HCT116 (cell line): ENCODE measurements at regions not wholly inside any gene's neighbourhood (a gene's known extent, or its start where the extent isn't known, plus 50 kb on each side); places are given as distances from the start of the nearest gene placed in this dataset.

Source experiments
- ATAC-seq: fragments of 200-7000 bp; cut with Tn5 transposase; 2 replicates; pipeline ENCODE4 v1.9.1; 2020; ENCODE audit warnings: mild to moderate bottlenecking, moderate library complexity
- BruUV-seq: library from RNA; stranded (reverse); fragments of 400-500 nt; replicated peaks from 2 replicates; lab custom pipeline; 2021; lab: Mats Ljungman, UMichigan
- CTCF ChIA-PET: fragments of 300-600 bp; sonication (Branson Sonifier 250); formaldehyde crosslinking; loops from one replicate; lab custom pipeline; 2021; ENCODE audit warnings: antibody characterized with exemption; lab: Charles Lee
- POLR2A ChIA-PET: fragments of 300-600, 350-600 bp; sonication (Branson Sonifier 250); formaldehyde crosslinking; loops from one replicate; lab custom pipeline; 2021; ENCODE audit warnings: antibody characterized with exemption; lab: Charles Lee
- RAD21 ChIA-PET, 2 experiments: fragments of 300-600 bp; sonication (Branson Sonifier 250); formaldehyde crosslinking; loops; one replicate each; lab custom pipeline; 2023; ENCODE audit warnings: low total read pairs in 2 of 2; ENCODE audit not compliant: uncharacterized antibody in 2 of 2, unreplicated experiment in 2 of 2, low non-redundant PET in 1 of 2; lab: Charles Lee
- DNase-seq: peaks from one replicate; pipeline ENCODE4 v3.0.0-alpha.2; 2010; ENCODE audit warnings: low read depth, low spot score
- H2AFZ ChIP-seq: fragments of 200-600 bp; shearing (Covaris generic), sonication (generic); 2 replicates; pipeline ENCODE4 v1.6.1; 2017; ENCODE audit warnings: low read depth, mixed run types, mixed read lengths, antibody characterized with exemption, low read length; ENCODE audit not compliant: poor library complexity, severe bottlenecking
- H3K27ac ChIP-seq: 2 replicates; pipeline ENCODE4 v1.5.1; 2012; ENCODE audit warnings: low read depth, low read length
- H3K27me3 ChIP-seq: fragments of 200-600 bp; sonication (generic); 2 replicates; pipeline ENCODE4 v1.6.1; 2016; ENCODE audit warnings: mixed run types, low read length, mixed read lengths; ENCODE audit not compliant: insufficient read depth
- H3K36me3 ChIP-seq, 2 experiments: fragments of 200-500 bp in 1 of 2; fragments of 200-600 bp in 1 of 2; sonication (Bioruptor generic) in 1 of 2; sonication (generic) in 1 of 2; 2 replicates each; pipeline versions ENCODE4 v1.5.1 to v1.6.1; 2014 to 2016; ENCODE audit warnings: low read length in 2 of 2, inconsistent platforms in 1 of 2, mixed read lengths in 1 of 2, mixed run types in 1 of 2; ENCODE audit not compliant: insufficient read depth in 2 of 2, control insufficient read depth in 1 of 2
- H3K4me1 ChIP-seq, 2 experiments: fragments of 200-600 bp in 1 of 2; sonication (generic) in 1 of 2; 2 replicates each; pipeline versions ENCODE4 v1.5.1 to v1.6.1; 2012 to 2017; ENCODE audit warnings: low read length in 2 of 2, inconsistent platforms in 1 of 2, mild to moderate bottlenecking in 1 of 2, mixed read lengths in 1 of 2, mixed run types in 1 of 2, moderate library complexity in 1 of 2; ENCODE audit not compliant: insufficient read depth in 2 of 2, control insufficient read depth in 1 of 2
- H3K4me2 ChIP-seq: fragments of 200-600 bp; sonication (generic); 2 replicates; pipeline ENCODE4 v1.6.1; 2017; ENCODE audit warnings: mixed run types, low read length, mixed read lengths
- H3K4me3 ChIP-seq, 2 experiments: fragments of 200-600 bp in 1 of 2; sonication (generic) in 1 of 2; replicated peaks in 1 of 2; 2 replicates each; pipeline ENCODE4 v1.5.1; 2011 to 2016; ENCODE audit warnings: low read length in 2 of 2, control low read depth in 1 of 2, low read depth in 1 of 2, mild to moderate bottlenecking in 1 of 2, mixed read lengths in 1 of 2, mixed run types in 1 of 2
- H3K79me2 ChIP-seq: fragments of 200-600 bp; sonication (generic); 2 replicates; pipeline ENCODE4 v1.6.1; 2017; ENCODE audit warnings: mild to moderate bottlenecking, mixed run types, low read length, moderate library complexity, mixed read lengths; ENCODE audit not compliant: insufficient read depth
- H3K9ac ChIP-seq: fragments of 200-600 bp; sonication (generic); 2 replicates; pipeline ENCODE4 v1.6.1; 2016; ENCODE audit warnings: low read length, mixed read lengths
- H3K9me2 ChIP-seq: fragments of 200-600 bp; sonication (generic), shearing (Covaris generic); 2 replicates; pipeline ENCODE4 v1.6.1; 2017; ENCODE audit warnings: mixed run types, mild to moderate bottlenecking, moderate library complexity; ENCODE audit not compliant: insufficient read depth
- H3K9me3 ChIP-seq, 2 experiments: fragments of 200-500 bp in 1 of 2; fragments of 200-600 bp in 1 of 2; sonication (Bioruptor generic) in 1 of 2; sonication (generic) in 1 of 2; 2 replicates each; pipeline ENCODE4 v1.6.1; 2014 to 2017; ENCODE audit warnings: low read length in 2 of 2, mixed read lengths in 2 of 2, inconsistent platforms in 1 of 2, low read depth in 1 of 2, mild to moderate bottlenecking in 1 of 2, mixed run types in 1 of 2, moderate library complexity in 1 of 2; ENCODE audit not compliant: control insufficient read depth in 1 of 2, insufficient read depth in 1 of 2
- H4K20me1 ChIP-seq: fragments of 200-600 bp; sonication (generic), shearing (Covaris generic); 2 replicates; pipeline ENCODE4 v1.6.1; 2017; ENCODE audit warnings: mixed run types, mild to moderate bottlenecking, moderate library complexity; ENCODE audit not compliant: insufficient read depth
- CBX3 ChIP-seq: IDR thresholded peaks from 2 replicates; pipeline ENCODE4 v1.6.1; 2012; ENCODE audit warnings: low read depth
- EGR1 ChIP-seq: IDR thresholded peaks from 2 replicates; pipeline ENCODE4 v1.6.1; 2012; ENCODE audit warnings: low read depth
- ELF1 ChIP-seq: IDR thresholded peaks from 2 replicates; pipeline ENCODE4 v1.6.1; 2012; ENCODE audit warnings: low read depth, borderline replicate concordance
- EZH2phosphoT487 ChIP-seq: fragments of 200-600 bp; IDR thresholded peaks from 2 replicates; pipeline ENCODE4 v1.6.1; 2018; ENCODE audit warnings: antibody characterized with exemption, borderline replicate concordance
- JUND ChIP-seq: IDR thresholded peaks from 2 replicates; pipeline ENCODE4 v1.6.1; 2012
- POLR2A ChIP-seq: IDR thresholded peaks from 2 replicates; pipeline ENCODE4 v1.7.0; 2011; ENCODE audit warnings: borderline replicate concordance; ENCODE audit not compliant: insufficient read depth, insufficient read length; ENCODE audit errors: extremely low read depth
- POLR2AphosphoS5 ChIP-seq: IDR thresholded peaks from 2 replicates; pipeline ENCODE4 v1.6.1; 2011; ENCODE audit warnings: mild to moderate bottlenecking, low read depth, low read length, moderate library complexity
- RAD21 ChIP-seq: IDR thresholded peaks from 2 replicates; pipeline ENCODE4 v1.6.1; 2012; ENCODE audit warnings: low read depth, mild to moderate bottlenecking
- SIN3A ChIP-seq: IDR thresholded peaks from 2 replicates; pipeline ENCODE4 v1.6.1; 2012; ENCODE audit warnings: low read depth
- SP1 ChIP-seq: IDR thresholded peaks from 2 replicates; pipeline ENCODE4 v1.6.1; 2012; ENCODE audit warnings: low read depth
- SRF ChIP-seq: IDR thresholded peaks from 2 replicates; pipeline ENCODE4 v1.6.1; 2012; ENCODE audit warnings: low read depth
- ZFX ChIP-seq: fragments of 450-650 bp; IDR thresholded peaks from 2 replicates; pipeline ENCODE4 v1.6.1; 2017
- ZNF274 ChIP-seq: fragments of 200-500 bp; sonication (Bioruptor generic); IDR thresholded peaks from 2 replicates; pipeline ENCODE4 v1.6.1; 2014; ENCODE audit warnings: mild to moderate bottlenecking, low read depth, low read length, inconsistent platforms
- intact Hi-C: fragments of 100-400 bp; cut with micrococcal nuclease; formaldehyde crosslinking; loops from 2 replicates; pipeline ENCODE4 v1.10.0; 2022
- TF ChIP-seq, protein P1 (sequence below): IDR thresholded peaks from 2 replicates; pipeline ENCODE4 v1.6.1; 2012
- TF ChIP-seq, protein P2 (sequence below): IDR thresholded peaks from 2 replicates; pipeline ENCODE4 v1.6.1; 2012
- TF ChIP-seq, protein P3 (sequence below): IDR thresholded peaks from 2 replicates; pipeline ENCODE4 v1.6.1; 2011; ENCODE audit warnings: mild to moderate bottlenecking, low read length, moderate library complexity; ENCODE audit not compliant: insufficient replicate concordance; ENCODE audit errors: extremely low read depth

DNA sequence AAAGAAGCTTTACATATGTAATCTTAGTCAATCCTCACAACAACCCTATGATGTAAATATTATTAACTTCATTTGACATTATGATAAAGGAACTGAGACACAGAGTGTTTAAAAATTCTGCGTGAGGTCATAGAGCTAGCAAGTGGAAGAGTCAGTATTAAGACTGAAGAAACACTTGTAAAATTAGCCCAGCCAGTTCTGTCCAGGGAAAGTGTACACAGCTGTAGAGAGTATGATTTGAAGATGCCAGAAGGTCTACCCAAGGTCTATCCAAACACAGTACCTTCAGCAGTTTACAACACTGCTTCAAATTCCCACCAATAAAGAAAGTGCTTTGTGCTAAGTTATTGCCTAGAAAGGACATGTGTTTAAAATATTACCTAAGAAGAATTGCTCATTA, 51.7 kb upstream of the ITPRID2 start:
- peak overlapping the region; percentile 86 for H2AFZ ChIP-seq
- no peaks in the 10 kb centered on the region for H3K9me2 ChIP-seq
- no peaks in the 10 kb centered on the region for H4K20me1 ChIP-seq
- no peak overlapping the region for H3K27ac ChIP-seq
- no peaks in the 10 kb centered on the region; a peak in 1 of 4 replicates for H3K36me3 ChIP-seq
- no peak for DNase-seq
- H3K27me3 ChIP-seq: no peaks in the 10 kb centered on the region
- no peaks in the 10 kb centered on the region for H3K9me3 ChIP-seq
- H3K9ac ChIP-seq: no peak overlapping the region
- ChIA-PET POLR2A (interaction anchor here (0.8 to 2.5 kb wide), 3 partner anchors 8 to 36 kb away, joined by 3 to 8 read pairs (median 3); no protein-coding TSS in a partner anchor), CTCF (no interaction called here), RAD21 (no interaction called here)
- no peak overlapping the region for H3K4me3 ChIP-seq
- intact Hi-C loops: no loop called here
- H3K4me1 ChIP-seq: peaks cover 0 to 21% of the 10 kb centered on the region in 2 experiments; a peak in 1 of 4 replicates
- TF ChIP-seq POLR2AphosphoS5: no peak
- TF ChIP-seq RAD21: no peak
- no peak for TF ChIP-seq CBX3
- no peak for TF ChIP-seq EGR1
- TF ChIP-seq, protein P1, sequence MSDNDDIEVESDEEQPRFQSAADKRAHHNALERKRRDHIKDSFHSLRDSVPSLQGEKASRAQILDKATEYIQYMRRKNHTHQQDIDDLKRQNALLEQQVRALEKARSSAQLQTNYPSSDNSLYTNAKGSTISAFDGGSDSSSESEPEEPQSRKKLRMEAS: no peak
- no peak for TF ChIP-seq EZH2phosphoT487
- TF ChIP-seq, protein P2, sequence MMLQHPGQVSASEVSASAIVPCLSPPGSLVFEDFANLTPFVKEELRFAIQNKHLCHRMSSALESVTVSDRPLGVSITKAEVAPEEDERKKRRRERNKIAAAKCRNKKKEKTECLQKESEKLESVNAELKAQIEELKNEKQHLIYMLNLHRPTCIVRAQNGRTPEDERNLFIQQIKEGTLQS: no peak
- TF ChIP-seq POLR2A: no peak
- TF ChIP-seq ZNF274: no peak
- no peak for TF ChIP-seq SP1
- TF ChIP-seq JUND: no peak
- no peak for TF ChIP-seq ZFX
- no peak for TF ChIP-seq SIN3A
- no peak for TF ChIP-seq ELF1
- TF ChIP-seq SRF: no peak
- TF ChIP-seq, protein P3, sequence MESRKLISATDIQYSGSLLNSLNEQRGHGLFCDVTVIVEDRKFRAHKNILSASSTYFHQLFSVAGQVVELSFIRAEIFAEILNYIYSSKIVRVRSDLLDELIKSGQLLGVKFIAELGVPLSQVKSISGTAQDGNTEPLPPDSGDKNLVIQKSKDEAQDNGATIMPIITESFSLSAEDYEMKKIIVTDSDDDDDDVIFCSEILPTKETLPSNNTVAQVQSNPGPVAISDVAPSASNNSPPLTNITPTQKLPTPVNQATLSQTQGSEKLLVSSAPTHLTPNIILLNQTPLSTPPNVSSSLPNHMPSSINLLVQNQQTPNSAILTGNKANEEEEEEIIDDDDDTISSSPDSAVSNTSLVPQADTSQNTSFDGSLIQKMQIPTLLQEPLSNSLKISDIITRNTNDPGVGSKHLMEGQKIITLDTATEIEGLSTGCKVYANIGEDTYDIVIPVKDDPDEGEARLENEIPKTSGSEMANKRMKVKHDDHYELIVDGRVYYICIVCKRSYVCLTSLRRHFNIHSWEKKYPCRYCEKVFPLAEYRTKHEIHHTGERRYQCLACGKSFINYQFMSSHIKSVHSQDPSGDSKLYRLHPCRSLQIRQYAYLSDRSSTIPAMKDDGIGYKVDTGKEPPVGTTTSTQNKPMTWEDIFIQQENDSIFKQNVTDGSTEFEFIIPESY: no peak
- BruUV-seq: no TSS peak
- no peak overlapping the region for H3K4me2 ChIP-seq
- H3K79me2 ChIP-seq: no peaks in the 10 kb centered on the region
- no peak for ATAC-seq
